ENCODE measurements at regions not wholly inside any gene's neighbourhood (a gene's known extent, or its start where the extent isn't known, plus 50 kb on each side); places are given as distances from the start of the nearest gene placed in this dataset.
"Not testable (repeated sequence)": the region's sequence is repeated elsewhere in the genome, so short reads cannot be mapped to it uniquely, and the experiment has no call there.

GRCh38 chr13:79187917-79188690, 218.0 kb downstream of the RBM26 start:
- DNase-seq, result no peak

- DNase-seq, result no peak
Measured at GRCh38 chr13:79185580-79185979, 220.5 kb downstream of the RBM26 start.

- no peak for DNase-seq
Measured at GRCh38 chr13:79183231-79183630, 222.8 kb downstream of the RBM26 start.

GRCh38 chr13:79173691-79174090, 232.4 kb downstream of the RBM26 start:
- DNase-seq, result not testable (repeated sequence)

GRCh38 chr13:79172924-79173323, 233.1 kb downstream of the RBM26 start:
- DNase-seq, result not testable (repeated sequence)

- no peak for DNase-seq
Measured at GRCh38 chr13:79171141-79172061, 234.7 kb downstream of the RBM26 start.

GRCh38 chr13:79160818-79161217, 245.2 kb downstream of the RBM26 start:
- DNase-seq, result no peak

GRCh38 chr13:79155883-79156282, 250.2 kb downstream of the RBM26 start:
- no peak for DNase-seq

GRCh38 chr13:79149210-79149609, 256.8 kb downstream of the RBM26 start:
- DNase-seq, result no peak

GRCh38 chr13:79141082-79141481, 265.0 kb downstream of the RBM26 start:
- DNase-seq, result no peak

GRCh38 chr13:79128158-79128557, 277.9 kb downstream of the RBM26 start:
- no peak for DNase-seq

- no peak for DNase-seq
Measured at GRCh38 chr13:79126706-79127105, 279.3 kb downstream of the RBM26 start.

- DNase-seq, result no peak
Measured at GRCh38 chr13:79124183-79124582, 281.9 kb downstream of the RBM26 start.

- no peak for DNase-seq
Measured at GRCh38 chr13:79121286-79121685, 284.8 kb downstream of the RBM26 start.

- DNase-seq, result no peak
Measured at GRCh38 chr13:79119578-79120107, 286.4 kb downstream of the RBM26 start.

GRCh38 chr13:79112016-79112415, 294.0 kb downstream of the RBM26 start:
- no peak for DNase-seq

GRCh38 chr13:79108914-79109643, 297.0 kb downstream of the RBM26 start:
- DNase-seq, result no peak

GRCh38 chr13:79098596-79098995, 307.5 kb downstream of the RBM26 start:
- DNase-seq, result no peak

- no peak for DNase-seq
Measured at GRCh38 chr13:79097201-79097600, 308.9 kb downstream of the RBM26 start.

GRCh38 chr13:79096099-79096498, 310.0 kb downstream of the RBM26 start:
- no peak for DNase-seq

GRCh38 chr13:79090552-79091124, 315.4 kb downstream of the RBM26 start:
- no peak for DNase-seq

- no peak for DNase-seq
Measured at GRCh38 chr13:79084802-79085424, 321.1 kb downstream of the RBM26 start.
